HG03565 (cell line): ENCODE measurements at regions not wholly inside any gene's neighbourhood (a gene's known extent, or its start where the extent isn't known, plus 50 kb on each side); places are given as distances from the start of the nearest gene placed in this dataset.

ENCODE experiments used
- ATAC-seq: cut with Tn5 transposase; IDR thresholded peaks from one replicate; pipeline ENCODE4 v1.9.1; 2021; ENCODE audit warnings: mild to moderate bottlenecking, moderate library complexity; ENCODE audit not compliant: unreplicated experiment

DNA sequence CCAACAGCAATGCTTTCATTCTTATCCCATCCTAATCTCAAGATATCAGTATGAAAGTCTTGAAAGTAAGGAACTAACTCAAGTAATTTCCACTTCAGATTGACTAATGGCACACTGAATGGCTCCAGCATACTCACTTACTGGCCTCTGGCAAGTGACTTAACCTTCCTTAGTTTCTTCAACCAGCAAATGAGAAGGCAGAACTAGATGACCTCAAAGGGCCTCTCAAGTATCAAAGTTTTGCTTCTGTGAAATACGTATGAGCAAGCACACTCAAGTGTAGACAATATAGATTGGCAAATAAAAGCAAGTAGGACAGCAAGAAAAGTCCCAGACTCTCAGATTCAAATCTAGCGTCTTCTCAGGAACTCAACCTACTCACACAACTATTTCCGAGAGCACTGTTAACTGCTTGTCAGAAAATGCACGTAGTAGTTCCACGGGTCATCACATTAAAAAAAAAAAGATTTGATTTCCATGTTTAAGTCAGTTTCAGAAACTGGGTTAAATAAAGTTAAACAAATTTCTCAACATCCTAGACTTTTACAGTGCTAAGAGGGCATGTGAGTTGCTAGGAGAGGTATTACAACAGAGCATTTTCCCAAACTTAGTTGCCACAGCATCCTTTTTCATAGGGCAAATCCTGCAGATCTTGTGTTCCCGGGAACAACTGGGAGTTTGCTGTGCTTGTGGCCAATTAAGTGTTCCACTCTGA is 276.9 kb upstream of the KLF14 start:
- no peak for ATAC-seq

DNA sequence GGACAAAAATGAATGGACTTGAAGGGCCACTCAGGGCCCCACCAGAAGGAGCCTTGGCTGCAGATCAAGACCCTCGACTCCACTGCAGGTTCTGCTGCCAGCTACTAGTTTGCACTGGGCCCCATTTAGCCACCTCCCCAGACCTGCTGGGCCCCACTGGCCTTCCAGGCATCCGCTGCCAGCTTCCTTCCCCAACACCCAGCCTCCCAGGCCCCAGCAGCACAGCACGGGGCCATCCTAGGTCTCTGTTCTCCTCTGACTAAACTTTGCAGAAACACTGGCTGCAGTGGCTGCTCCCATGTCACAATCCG is 277.4 kb upstream of the KLF14 start:
- ATAC-seq: no peak

DNA sequence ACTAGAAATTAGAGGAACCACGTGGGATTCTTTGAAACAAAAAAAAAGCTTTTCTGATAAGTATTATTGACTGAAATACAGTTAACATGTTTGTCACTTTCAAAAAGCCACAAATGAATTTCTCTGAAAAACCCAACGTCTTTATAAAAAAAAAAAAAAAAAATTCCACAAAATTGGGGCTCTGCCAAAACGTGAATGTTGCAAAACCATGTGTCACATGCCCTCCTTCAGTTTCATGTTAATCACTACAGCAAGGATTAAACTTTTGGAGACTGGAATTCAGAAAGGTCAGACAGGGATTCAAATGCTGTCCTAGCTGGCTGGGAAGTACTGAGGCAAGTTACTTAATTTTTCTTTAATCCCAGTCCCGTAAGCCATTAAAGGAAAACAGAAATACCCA is 278.0 kb upstream of the KLF14 start:
- no peak for ATAC-seq

DNA sequence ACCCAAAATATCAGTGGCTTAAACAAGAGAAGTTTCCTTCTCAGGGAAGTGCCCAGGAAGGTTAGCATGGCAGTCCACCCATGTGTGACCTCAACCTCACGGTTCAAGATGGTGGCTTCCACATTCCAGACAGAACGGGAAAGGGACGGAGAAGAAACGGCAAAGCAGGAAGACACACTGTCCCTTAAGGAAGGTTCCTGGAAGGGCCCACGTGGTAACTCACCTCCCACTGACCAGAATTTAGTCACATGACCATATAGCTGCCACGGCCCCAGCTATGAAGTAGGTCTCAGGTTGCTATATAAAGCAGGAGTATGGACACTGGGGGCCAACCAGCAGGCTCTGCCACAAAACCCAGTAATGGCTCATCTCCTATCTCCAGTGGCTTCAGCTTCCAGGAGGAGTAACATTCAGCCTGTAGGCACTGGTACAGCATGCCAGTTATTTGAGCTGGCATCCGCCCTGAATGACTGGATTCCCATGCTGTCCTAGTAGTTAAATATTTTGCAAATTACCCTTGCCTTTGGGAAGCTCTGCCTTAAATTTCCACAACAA is 278.5 kb upstream of the KLF14 start:
- ATAC-seq: no peak

DNA sequence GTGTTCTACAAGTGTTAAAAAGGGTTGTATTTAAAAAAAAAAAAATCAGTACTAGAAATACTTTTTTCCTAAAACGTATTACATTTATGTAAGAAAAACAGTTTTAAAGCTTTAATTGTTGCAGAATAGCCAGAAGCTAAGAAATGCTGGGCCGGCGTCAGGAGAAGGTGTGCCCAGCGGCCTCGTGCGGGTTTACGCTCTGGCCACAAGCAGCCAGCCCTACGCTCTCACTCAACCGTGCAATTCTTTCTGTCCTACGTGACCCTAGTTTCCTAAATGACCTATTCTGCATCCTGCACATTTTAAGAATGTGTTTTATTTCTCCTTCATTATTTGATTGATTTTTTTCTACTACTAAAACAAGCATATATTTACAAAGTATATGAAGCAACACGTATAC is 279.7 kb upstream of the KLF14 start:
- ATAC-seq: no peak

DNA sequence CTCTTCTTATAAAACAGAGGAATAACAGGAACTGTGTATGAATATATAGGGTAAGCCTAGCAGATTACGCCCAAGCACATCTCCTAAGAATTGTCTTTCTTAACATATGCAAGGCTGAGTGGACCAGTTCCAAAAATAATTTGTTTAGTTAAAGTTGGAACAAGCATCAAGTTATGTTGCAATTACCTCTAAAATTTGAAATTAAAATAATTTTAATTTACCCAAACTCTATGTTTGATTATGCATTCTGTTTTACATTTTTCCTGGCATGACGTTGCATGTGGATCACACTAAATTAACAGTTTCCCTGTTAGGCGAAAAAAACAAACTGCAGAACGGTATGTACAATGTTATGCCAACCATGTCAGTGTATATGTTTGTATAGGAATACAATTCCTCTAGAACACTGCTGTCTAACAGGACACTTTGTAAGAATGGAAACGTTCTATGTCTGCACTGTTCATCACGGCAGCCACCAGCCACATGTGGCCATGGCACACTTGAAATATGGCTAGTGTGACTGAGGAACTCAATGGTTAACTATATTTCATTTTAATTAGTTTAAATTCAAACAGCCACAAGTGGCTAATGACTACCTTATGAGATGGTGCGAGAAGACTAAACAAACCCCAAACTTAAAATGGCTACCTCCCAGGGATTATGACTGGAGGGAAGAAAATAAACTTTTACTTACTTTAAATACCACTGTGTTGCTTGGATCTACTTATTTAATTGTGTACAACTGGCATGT is 281.1 kb upstream of the KLF14 start:
- no peak for ATAC-seq

DNA sequence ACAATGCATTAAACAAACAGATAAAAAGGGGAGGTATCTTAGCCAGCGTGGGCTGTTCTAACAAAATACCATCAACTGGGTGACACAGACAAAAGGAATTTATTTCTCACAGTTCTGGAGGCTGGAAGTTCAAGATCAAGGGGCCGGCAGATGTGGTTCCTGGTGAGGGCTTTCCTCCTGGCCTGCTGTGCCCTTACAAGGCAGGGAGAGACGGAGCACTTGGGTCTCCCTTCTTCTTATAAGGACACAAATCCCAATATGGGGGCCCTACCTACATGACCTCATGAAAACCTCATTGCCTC is 281.6 kb upstream of the KLF14 start:
- ATAC-seq: no peak

DNA sequence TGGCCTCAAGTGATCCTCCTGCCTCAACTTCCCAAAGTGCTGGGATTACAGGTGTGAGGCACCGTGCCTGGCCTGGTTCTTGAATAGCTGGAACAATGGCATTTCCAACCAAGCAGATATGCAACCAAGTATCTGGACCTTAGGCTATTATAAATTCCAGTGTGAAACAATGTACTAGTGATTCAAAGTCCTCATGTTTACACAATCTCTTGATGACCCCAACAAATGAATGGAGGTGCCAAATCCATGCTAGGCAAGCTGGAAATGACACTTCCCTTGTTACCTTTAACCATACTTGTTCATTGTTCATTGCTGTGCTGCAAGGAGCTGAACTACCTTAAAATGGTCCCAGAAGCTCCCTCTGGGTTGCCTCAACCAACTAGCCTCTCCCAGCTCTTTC is 282.2 kb upstream of the KLF14 start:
- no peak for ATAC-seq

DNA sequence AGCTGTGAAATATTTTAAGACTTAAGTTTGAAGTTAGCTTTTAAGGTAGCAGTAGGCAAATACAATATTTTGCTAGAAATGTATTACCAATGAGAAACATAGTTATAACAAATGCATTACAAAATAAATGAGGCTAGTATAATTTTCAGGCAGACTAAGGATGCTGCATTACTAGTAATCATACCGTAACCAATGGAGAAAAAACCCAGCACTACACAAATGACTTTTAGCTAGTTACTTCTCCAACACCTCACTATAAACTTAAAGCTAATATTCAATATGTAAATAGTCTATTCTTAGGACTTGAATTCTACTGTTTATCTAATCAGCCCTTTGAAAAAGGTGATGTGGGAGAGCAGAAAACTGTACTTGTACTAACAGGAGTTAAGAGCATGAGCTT is 285.3 kb upstream of the KLF14 start:
- ATAC-seq: no peak

DNA sequence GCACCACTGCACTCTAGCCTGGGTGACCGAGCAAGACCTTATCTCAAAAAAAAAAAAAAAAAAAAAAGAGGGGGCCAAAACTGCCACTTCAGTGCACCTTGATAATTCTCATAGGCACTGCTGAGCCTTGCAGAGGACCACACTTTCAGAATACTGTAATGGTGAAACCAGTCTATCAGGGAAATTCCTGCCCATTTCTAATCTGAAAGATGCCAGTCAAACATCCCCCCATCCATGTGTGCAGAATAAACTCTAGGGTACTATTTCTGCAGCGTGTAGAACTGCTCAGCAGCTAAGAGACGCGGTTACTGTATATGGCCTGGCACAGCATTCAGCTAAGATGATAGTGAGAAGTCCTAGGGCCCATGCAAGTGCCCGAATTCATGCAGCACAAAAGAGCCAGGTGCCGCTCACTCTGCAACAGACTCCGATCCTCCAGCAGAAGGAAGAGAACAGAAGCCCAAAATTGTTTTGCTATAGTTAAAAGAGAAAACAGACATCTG is 286.8 kb upstream of the KLF14 start:
- ATAC-seq: no peak

DNA sequence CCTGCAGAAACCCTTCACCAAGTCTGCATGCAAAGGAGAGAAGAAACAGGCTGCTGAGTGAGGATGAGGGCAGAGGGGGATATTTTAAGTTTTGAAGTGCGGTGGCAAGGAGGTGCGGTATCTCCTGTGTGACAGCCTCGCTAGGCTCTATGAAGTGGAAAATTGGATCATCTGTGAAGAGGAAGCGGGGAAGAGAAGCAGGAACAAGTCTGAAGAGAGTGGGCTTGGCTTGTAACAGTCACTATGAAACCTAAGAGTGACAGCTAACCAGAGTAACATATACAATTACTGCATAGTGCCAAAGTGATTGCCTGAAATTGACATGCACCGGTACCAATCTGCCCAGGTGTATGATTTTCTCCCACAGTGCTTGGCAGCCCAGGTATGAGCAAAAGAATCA is 287.5 kb upstream of the KLF14 start:
- peak; percentile 38 for ATAC-seq

DNA sequence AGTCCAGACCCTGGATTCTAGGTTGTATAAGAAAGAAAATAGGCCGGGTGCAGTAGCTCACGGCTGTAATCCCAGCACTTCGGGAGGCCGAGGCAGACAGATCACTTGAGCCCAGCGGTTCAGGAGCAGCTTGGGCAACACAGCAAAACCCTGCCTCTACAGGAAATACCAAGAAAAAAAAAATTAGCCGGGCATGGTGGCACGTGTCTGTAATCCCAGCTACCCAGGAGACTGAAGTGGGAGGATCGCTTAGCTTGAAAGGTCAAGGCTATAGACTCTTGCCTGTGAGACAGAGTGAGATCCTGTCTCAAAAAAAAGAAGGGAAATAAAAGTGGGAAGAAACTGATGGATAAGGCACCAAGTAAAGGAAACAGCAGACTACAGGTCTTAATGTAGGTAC is 287.9 kb upstream of the KLF14 start:
- ATAC-seq: no peak

DNA sequence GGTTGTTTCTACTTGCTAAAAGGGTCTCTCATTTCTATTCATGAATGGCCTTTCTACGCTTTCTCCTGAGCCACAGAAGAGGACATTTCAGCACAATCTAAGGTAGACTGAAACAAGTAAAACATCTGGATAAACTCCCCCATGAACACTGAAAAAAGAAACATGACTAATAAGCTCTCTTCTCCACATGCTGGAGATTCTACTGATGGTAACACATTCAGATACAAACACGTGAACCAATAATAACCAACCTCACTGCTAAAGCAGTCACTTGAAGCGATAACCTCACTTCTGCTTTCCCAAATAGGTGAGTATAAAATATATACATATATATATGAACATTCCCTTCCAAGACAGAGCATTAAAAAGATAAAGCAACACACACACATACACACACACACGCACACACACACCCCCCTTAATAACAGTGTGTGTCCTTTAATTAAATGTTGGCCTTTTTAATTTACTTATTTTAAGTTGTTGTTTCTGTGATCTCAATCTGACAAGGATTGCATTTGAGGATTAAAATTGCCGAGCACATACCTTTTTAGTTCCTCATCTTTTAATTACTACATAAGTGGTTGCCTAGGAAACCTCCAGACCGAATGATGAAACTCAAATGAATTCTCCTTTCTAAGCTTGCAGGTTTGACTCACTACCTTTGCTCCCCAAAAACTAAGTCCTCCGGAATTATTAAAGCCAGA is 292.4 kb upstream of the KLF14 start:
- peak; percentile 36 for ATAC-seq

DNA sequence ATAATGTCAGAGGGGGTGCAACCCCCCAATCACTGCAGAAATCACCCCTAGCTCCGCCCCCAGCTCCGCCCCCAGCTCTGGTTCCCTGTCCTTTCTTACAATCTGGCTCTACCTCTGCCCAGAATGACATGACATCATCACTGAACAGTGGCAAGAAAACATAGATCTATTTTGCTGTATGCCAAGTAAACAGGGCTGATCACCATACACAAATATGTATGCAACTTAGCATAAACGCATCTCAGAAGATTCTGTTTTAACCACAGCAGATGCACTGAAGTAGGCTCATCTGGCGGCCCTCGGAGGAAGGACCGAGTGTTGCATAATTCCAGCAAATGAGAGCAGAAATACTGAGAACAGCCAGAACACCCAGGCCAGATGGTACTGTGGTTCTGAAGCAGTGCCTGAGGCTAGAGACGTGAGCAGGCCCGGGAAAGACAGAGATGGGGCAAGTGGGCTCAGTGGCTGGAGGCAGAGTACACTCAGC is 293.3 kb upstream of the KLF14 start:
- ATAC-seq: no peak

DNA sequence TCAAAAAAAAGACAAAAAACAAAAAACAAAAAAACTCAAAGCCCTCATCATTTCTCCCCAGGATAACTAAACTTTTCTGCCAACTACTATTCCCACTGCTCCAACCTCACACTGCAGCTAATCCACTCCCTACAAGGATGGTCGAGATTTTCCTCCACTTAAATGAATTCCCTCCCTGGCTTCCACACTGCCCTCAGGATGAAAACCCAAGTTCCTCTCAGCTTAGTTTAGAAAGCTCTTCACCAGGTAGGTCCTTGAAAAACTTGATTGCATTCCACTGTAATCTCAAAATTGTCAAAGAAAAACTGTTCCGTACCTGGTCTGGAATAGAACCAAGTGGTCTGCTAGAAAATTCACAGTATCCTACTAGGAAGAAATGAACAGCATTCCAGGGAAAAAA is 294.3 kb upstream of the KLF14 start:
- ATAC-seq: no peak

DNA sequence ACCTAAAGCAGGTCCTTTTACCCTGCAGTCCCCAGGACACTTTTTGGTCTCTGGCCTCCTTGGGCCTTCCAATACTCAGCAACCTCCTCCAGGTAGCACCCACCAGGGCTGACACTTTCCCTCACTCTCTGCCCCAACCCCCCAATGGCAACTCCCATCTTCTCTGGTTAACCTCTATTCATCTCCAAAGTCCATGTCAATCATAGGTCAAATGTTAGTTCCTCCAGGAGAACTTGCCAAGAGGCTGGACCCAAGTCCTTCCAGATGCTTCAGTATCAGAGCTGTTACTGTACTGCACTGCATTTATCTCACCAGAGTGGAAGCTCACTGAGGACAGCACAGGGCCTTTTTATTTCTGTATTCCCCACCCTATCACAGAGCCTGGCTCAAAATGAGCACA is 295.0 kb upstream of the KLF14 start:
- ATAC-seq: no peak

DNA sequence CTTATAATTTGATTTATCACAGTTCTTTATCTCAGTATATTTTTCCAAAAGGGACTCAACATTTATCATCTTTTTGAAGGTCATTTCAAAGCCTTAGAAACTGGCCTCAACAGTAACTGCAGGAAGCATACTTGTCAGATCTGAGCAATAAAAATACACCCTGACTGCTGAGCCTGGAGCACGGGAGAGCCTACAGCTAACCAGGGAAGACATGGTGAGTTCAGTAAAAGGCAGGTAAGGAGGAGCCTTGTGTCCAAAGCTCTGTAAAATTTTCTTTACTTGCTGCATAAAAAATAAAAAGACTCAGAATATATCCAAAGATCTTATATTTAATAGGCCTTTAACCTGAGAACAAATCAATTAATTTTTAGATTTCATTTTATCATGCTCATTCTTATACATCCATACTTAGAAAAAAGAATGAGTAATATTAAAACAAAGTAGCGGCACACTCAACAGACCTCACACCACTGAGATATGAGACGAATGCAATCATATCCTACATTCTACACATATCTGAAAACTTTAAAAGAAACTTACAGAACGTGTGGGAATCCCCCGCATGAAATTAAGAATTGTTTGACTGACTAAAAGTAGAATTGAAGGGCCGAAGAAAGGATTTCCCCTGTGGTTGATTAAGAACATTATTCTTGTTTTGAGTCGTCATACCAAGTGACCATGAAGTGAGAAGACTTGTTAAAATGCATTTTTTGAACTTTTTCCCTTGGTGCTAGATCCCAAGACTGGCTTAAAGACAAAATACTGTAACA is 296.4 kb upstream of the MKLN1 start:
- peak; percentile 70 for ATAC-seq

DNA sequence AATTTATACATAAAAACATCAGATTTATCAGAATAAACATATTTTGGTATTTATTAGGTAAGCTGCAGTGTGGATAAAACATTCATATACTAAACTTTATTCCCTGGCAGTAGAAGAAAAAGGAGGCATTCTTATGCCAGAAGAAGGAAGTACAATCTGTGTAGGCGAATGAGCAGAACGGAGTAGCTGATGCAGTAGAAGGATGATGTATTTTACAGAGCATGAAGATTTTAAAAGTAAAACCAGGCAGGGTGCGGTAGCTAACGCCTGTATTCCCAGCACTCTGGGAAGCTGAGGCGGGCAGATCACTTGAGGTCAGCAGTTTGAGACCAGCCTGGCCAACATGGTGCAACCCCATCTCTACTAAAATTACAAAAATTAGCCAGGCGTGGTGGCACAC is 294.9 kb upstream of the MKLN1 start:
- ATAC-seq: no peak

DNA sequence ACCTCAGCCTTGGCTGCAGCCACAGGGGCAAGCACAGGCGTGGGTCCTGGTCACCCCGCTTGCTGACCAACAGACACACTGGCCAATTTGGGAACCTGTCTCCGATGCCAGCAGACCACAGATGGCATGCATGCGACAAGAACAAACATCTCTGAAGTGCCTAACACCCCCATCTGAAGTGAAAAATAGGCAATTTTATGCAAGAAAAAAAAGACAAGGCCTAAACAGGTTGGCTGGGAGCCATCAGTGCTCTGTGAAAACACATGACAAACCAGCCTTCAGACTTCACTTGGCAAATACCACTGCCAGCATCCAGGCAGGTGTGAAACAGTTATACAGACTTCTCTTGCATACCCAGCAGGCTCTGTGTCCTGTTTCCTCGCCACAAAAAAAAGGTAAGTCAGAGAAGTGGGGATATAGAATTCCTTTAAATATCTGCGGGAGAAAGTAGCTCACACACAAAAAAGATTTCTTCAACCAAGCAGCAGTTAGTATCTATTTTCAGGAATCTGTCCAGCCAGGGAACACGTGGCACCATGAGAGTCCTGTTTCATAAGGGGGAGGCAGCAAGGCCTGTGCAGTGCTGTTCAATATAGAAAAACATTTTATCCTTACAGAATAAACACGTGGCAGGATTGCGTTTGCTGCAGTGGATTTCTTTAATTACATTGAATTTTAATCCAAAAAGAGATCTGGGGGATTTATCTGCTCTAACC is 293.4 kb upstream of the MKLN1 start:
- ATAC-seq: no peak

DNA sequence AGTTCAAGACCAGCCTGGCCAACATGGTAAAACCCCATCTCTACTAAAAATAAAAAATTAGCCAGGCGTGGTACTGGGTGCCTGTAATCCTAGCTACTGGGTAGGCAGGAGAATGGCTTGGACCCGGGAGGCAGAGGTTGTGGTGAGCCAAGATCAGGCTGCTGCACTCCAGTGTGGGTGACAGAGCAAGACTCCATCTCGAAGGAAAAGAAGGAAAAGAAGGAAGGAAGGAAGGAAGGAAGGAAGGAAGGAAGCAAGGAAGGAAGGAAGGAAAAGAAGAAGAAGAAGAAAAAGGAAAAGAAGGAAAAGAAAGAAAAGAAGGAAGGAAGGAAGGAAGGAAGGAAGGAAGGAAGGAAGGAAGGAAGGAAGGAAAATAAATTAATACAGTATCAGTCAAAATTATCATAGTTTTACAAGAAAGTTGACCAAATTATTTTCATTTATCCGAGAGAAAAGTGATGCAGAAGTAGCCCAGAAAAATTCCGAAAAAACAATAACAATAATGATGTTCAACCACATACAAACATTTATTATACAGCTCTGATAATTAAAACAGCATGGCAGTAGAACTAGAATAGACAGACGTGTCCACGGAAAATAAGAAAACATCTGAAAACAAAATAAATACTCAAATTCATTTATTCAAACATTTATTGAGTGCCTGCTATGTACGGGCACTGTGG is 292.4 kb upstream of the MKLN1 start:
- ATAC-seq: no peak
